ENCODE measurements at regions not wholly inside any gene's neighbourhood (a gene's known extent, or its start where the extent isn't known, plus 50 kb on each side); places are given as distances from the start of the nearest gene placed in this dataset.

DNA sequence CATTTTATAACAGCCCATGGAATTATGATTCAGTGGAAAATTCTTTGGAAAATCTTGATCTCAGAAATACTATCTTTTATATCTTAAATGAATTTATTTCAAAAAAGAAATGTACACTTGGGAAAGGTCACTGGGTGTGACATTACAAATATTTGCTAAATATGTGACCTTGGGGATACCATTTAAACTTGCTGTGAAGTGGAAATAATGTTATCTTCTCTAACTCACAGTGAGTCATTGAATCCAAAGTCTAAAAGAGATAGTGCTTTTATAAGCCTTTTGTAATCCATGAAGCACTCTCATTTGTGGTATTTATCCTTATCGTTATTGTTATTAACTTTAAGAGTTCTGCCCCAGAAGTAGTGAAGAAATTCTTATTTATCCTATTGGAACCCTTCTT lies 289.8 kb upstream of the SEMA6D start:
- TF ChIP-seq POLR2A (IDR thresholded peaks at IDR 0.05; ENCODE audit: low read depth, low read length) (no peak), POLR2AphosphoS5 (IDR thresholded peaks at IDR 0.05; ENCODE audit: low read depth, low read length) (no peak), TAF1 (IDR thresholded peaks at IDR 0.05; ENCODE audit: low read depth, low read length) (no peak), PAX5 (IDR thresholded peaks at IDR 0.05; ENCODE audit: insufficient read depth, low read length, severe bottlenecking) (no peak)
